Activated gamma-delta T cell treated with Interleukin-2 at 50 U/mL for 16 hours (primary cell): ENCODE measurements at regions not wholly inside any gene's neighbourhood (a gene's known extent, or its start where the extent isn't known, plus 50 kb on each side); places are given as distances from the start of the nearest gene placed in this dataset.

Source experiments
- DNase-seq: peaks from one replicate; pipeline ENCODE4 v3.0.0-alpha.2; 2020

GRCh38 chr5:112668911-112669310 is 68.8 kb upstream of the APC start:
- DNase-seq, result no peak

GRCh38 chr5:112669328-112669963 is 68.2 kb upstream of the APC start:
- no peak for DNase-seq

- DNase-seq, result no peak
Observed at GRCh38 chr5:112671687-112672086, 66.0 kb upstream of the APC start.

GRCh38 chr5:112681481-112681908 is 56.2 kb upstream of the APC start:
- no peak for DNase-seq

GRCh38 chr5:112682621-112683061 is 55.0 kb upstream of the APC start:
- DNase-seq, result no peak

GRCh38 chr5:112684121-112684520 is 53.6 kb upstream of the APC start:
- DNase-seq, result no peak

GRCh38 chr5:112684737-112685136 is 52.9 kb upstream of the APC start:
- no peak for DNase-seq

GRCh38 chr5:112685386-112685785 is 52.3 kb upstream of the APC start:
- no peak for DNase-seq

GRCh38 chr5:112685931-112686330 is 51.8 kb upstream of the APC start:
- no peak for DNase-seq

- no peak for DNase-seq
Observed at GRCh38 chr5:112686675-112687074, 51.0 kb upstream of the APC start.

- no peak for DNase-seq
Observed at GRCh38 chr5:112687306-112687705, 50.4 kb upstream of the APC start.
